Osteoblast (primary cell): ENCODE measurements at regions not wholly inside any gene's neighbourhood (a gene's known extent, or its start where the extent isn't known, plus 50 kb on each side); places are given as distances from the start of the nearest gene placed in this dataset.

Experiments used
- DNase-seq: peaks from one replicate; pipeline ENCODE4 v3.0.0; 2011; ENCODE audit warnings: low spot score, mixed read lengths; ENCODE audit not compliant: insufficient read length; ENCODE audit errors: missing footprints
- H2AFZ ChIP-seq: 2 replicates; pipeline ENCODE4 v1.6.0; 2011; ENCODE audit warnings: mild to moderate bottlenecking, low read length
- H3K27ac ChIP-seq: 2 replicates; pipeline ENCODE4 v1.5.1; 2011; ENCODE audit warnings: mild to moderate bottlenecking, low read depth, low read length, moderate library complexity
- H3K27me3 ChIP-seq: 2 replicates; pipeline ENCODE4 v1.6.0; 2012; ENCODE audit warnings: mild to moderate bottlenecking, control low read depth, inconsistent platforms, low read length, moderate library complexity; ENCODE audit not compliant: insufficient read depth
- H3K36me3 ChIP-seq: 2 replicates; pipeline ENCODE4 v1.5.1; 2011; ENCODE audit warnings: mild to moderate bottlenecking, low read length, control low read depth, moderate library complexity; ENCODE audit not compliant: insufficient read depth
- H3K4me1 ChIP-seq: 2 replicates; pipeline ENCODE4 v1.5.1; 2011; ENCODE audit warnings: mild to moderate bottlenecking, low read length, control low read depth, moderate library complexity; ENCODE audit not compliant: insufficient read depth
- H3K4me2 ChIP-seq: 2 replicates; pipeline ENCODE4 v1.6.0; 2011; ENCODE audit warnings: mild to moderate bottlenecking, low read length; ENCODE audit not compliant: insufficient read depth
- H3K4me3 ChIP-seq: fragments of 200-600 bp; sonication (generic); 3 replicates; pipeline ENCODE4 v1.5.1; 2012; ENCODE audit warnings: mild to moderate bottlenecking, low read length, inconsistent platforms; ENCODE audit not compliant: insufficient read depth
- H3K79me2 ChIP-seq: 2 replicates; pipeline ENCODE4 v1.6.0; 2012; ENCODE audit warnings: mild to moderate bottlenecking, low read length, control low read depth, inconsistent platforms; ENCODE audit not compliant: insufficient read depth
- H3K9me3 ChIP-seq: 2 replicates; pipeline ENCODE4 v1.5.1; 2011; ENCODE audit warnings: low read depth, low read length, control low read depth
- H4K20me1 ChIP-seq: 2 replicates; pipeline ENCODE4 v1.6.0; 2012; ENCODE audit warnings: mild to moderate bottlenecking, low read length, control low read depth; ENCODE audit not compliant: insufficient read depth
- CTCF ChIP-seq: IDR thresholded peaks from 2 replicates; pipeline ENCODE4 v1.5.1; 2011; ENCODE audit warnings: mild to moderate bottlenecking, low read depth, low read length, moderate library complexity; ENCODE audit errors: extremely low read depth

DNA sequence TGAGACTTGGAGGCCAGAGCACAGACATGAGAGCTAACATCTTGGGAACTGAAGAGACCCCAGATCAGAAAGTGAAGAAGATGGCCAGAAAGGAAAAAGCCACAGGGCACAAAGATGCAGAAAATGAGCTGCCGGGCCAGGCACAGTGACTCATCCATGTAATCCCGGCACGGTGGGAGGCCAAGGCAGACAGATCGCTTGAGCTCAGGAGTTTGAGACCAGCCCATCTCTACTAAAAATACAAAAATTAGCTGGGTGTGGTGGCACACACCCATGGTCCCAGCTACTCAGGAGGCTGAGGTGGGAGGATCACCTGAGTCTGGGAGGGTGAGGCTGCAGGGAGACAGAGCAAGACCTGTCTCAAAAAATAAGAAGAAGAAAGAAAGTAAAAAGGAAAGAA lies 81.4 kb upstream of the MGMT start:
- Histone ChIP-seq H2AFZ (no peak overlapping the region), H3K79me2 (no peaks in the 10 kb centered on the region)
- DNase-seq = no peak

DNA sequence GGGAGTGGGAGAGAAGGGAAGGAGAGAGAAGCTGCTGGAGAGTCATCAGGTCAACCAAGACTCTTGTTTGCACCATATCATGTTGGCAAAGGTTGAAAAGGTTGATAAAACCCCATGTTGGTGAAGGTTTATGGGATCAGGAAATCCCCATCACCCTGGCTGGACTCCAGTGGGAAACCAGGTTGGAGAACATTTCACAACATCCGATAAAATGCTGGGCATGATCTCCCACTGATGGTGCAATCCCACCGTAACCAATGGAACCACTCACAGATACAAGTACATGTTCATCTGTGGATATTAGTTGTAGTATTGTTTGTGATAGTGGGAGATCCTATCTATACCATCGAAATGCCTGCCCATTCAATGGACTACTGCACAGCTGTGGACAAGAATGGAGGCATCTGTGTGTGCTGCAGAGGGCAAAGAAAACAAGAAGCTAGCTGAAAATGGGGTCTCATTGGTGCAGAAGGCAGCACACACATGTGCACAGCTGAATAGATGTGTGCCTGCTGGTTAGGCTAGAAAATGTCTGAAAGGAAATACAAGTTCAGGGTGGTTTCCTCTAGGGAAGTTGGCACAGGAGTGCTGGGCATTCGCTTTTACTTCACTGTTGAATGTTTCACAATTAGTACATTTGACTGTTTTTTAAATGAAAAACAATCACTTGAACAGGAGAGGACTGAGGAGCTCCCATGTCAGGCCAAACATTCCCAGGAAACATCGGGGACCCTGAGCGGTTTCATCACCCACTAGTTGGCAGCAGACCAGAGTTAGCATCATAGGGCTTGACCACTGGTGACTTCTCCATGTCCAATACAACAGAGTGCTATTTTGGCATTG lies 80.4 kb upstream of the MGMT start:
- Histone ChIP-seq H3K27me3 (no peaks in the 10 kb centered on the region), H4K20me1 (no peaks in the 10 kb centered on the region), H3K4me1 (no peaks in the 10 kb centered on the region), H3K36me3 (no peaks in the 10 kb centered on the region), H3K27ac (no peak overlapping the region), H3K9me3 (no peaks in the 10 kb centered on the region), H2AFZ (no peak overlapping the region), H3K4me2 (no peak overlapping the region), H3K4me3 (no peak overlapping the region), H3K79me2 (no peaks in the 10 kb centered on the region)
- no peak for DNase-seq
- TF ChIP-seq CTCF = no peak

More for the DNA sequence above, 81.4 kb upstream of the MGMT start:
- TF ChIP-seq CTCF = no peak
- Histone ChIP-seq H3K4me1 (no peaks in the 10 kb centered on the region), H4K20me1 (no peaks in the 10 kb centered on the region), H3K36me3 (no peaks in the 10 kb centered on the region), H3K27ac (no peak overlapping the region), H3K9me3 (no peaks in the 10 kb centered on the region), H3K27me3 (no peaks in the 10 kb centered on the region), H3K4me3 (no peak overlapping the region), H3K4me2 (no peak overlapping the region)

DNA sequence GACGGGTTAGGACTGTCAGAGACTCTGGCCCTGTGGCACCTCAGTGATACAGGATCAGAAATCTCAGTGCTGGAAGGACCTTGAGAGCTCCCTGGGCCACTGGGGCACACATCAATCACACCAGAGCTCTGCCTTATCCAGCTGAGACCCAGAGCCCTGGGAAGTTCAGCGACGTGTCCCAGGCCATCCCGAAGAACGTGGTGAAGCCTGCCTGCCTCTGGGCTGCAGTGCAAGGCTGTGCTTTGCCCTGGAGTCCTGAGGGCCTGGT lies 79.8 kb upstream of the MGMT start:
- TF ChIP-seq CTCF = no peak
- Histone ChIP-seq H4K20me1 (no peaks in the 10 kb centered on the region), H2AFZ (no peak overlapping the region), H3K4me1 (no peaks in the 10 kb centered on the region), H3K4me2 (no peak overlapping the region), H3K9me3 (no peaks in the 10 kb centered on the region), H3K27ac (no peak overlapping the region), H3K79me2 (no peaks in the 10 kb centered on the region), H3K36me3 (no peaks in the 10 kb centered on the region), H3K4me3 (no peak overlapping the region), H3K27me3 (no peaks in the 10 kb centered on the region)
- DNase-seq = no peak

DNA sequence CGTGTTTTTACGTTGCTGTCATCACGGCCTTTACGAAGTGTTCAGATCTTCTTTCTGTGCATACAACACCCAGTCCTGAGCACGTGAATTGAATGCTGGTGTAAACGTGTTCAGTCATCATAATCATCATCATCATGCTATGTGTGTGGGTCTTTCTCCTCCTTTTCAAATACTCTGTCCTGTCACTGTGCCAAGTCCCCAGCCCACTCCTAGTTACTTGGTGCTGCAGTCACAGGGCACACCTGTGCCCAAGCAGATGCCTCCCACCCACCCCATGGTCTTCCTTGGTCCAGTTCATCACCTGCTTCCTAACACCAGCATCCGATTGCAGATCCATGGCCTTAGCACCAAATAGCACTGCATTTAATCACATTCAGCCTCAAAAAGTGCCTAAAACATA lies 78.6 kb upstream of the MGMT start:
- Histone ChIP-seq H4K20me1 (no peaks in the 10 kb centered on the region), H2AFZ (no peak overlapping the region), H3K4me2 (no peak overlapping the region), H3K9me3 (no peaks in the 10 kb centered on the region), H3K36me3 (no peaks in the 10 kb centered on the region), H3K4me3 (no peak overlapping the region), H3K27me3 (no peaks in the 10 kb centered on the region), H3K4me1 (no peaks in the 10 kb centered on the region), H3K27ac (no peak overlapping the region), H3K79me2 (no peaks in the 10 kb centered on the region)
- DNase-seq = no peak
- TF ChIP-seq CTCF = no peak
